NCI-H69 (cell line): ENCODE measurements at regions not wholly inside any gene's neighbourhood (a gene's known extent, or its start where the extent isn't known, plus 50 kb on each side); places are given as distances from the start of the nearest gene placed in this dataset.

Experiments
- DNase-seq: peaks from one replicate; lab custom pipeline; 2025; lab: John Stamatoyannopoulos, UW

DNA sequence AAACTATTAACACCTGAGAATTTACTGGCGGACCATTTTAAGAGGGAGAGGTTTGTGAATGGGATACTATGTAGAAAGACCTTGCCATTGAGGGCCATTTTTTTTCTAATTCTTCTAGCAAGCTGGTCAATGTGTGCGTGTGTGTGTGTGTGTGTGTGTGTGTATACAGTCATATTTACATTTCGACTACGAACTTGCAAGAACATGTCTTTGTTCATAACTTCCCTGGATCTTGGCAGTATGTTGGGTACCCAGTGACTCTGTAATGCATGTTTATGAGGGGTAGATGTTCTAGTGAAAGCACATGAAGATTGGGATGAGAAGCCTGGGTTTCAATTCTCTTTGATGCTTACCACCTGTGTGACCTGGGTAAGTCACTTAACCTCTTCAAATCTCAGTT, 133.6 kb downstream of the UBE2E3 start:
- DNase-seq, result no peak

DNA sequence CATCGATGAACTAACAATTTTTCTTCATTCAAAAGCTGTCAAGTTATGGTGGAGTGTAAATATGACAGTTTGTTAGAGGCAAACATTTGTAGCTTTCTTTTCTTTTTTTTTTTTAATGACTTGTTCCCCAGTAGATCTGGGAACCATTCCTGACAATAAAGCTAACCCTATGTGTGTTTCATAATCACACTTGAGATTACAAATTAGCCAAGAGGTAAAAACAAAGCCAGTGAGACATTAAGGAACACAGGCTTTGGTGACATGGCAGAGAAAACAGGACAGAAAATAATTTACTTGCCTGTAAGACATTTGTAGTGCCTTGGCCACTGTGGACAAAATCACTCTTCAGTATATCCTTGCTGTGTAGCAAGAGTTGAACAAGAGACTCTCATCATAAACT, 135.9 kb downstream of the UBE2E3 start:
- no peak for DNase-seq

DNA sequence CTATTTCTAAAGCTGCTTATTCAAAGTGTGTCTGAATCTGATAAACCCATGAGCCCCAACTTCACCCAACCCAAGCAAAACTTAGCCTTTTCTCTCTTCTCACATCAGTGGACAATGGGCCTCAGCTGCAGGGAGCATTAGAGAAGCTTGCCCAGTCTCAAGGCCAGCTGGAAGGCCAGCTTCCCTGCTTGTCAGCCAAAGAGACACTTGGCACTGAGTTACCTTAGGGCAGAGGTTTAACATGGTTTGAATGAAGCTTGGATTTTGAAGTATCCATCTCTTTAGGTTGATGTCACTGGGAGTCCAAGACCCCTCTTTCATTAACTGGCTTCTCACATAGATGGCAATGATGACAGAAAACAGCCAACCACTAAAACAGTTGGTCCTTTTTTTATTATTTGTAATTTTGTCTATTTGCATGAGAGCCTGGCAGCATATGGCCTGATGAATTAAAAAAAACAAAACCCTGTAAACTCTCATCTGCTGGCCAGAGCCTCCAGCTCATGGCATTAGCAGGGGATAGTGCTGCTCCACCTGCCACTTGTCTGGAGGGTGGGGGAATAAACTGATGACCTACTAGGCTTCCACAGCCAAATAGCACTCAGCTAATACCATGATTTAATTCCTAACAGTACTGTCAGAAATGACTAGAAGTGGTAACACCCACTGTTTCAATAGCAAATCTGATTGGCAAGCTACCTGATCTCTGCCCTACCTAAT, 137.0 kb downstream of the UBE2E3 start:
- DNase-seq, result peak; percentile 60

DNA sequence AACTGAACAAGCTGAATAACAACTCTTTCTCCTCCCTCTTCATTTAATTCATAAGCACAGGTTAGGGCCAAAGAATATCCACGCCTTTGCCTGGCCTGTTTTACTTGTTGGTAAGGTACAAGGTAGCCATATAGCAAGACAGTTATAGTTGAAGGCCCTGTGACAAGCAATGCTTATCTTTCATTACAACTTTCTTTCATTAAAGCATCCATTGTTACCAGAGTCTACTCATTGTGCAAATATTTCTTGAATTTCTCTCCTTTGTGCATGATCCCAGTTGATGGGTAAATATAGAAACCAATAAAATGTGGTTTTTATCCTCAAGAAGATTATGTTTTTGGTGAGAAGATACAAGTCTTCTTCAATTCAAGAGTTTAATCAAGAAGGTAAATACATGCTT, 140.2 kb downstream of the UBE2E3 start:
- DNase-seq, result no peak

DNA sequence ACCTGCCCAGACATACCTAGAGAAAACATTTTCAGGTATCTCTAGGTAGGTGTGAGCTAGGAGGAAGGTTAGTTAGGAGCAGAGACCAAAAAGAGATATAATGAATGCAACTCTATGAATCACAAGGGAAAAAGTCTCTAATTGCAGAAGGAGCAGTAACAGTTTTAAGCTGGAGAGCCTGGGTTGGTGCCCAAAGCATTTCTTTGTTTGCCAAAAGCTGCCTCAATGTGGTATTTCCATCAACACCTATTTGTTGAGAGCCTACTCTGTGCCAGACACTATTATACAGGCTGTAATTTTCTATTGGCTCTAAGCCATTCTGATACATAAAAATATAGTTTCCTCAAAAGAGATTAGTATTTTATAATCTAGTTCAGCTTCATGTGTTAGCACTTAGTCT, 141.6 kb downstream of the UBE2E3 start:
- DNase-seq, result peak; percentile 17

DNA sequence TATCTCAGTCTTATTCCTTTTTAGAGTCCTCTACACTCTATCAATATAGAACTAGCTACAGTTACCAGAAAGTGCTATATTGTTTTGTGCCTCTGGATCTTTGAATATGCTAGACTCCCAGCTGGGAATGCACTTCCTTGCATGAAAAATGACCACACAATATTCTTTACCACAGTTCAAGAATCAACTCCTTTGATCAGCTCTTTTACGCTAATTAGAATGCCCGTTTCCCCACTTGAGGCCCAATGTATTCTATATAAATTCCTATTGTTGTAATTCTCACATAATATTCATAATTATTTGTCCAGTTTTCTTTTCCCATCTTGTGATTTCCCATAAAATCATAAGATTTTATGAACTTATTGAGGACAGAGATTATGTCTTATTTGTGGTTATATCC, 142.2 kb downstream of the UBE2E3 start:
- peak; percentile 4 for DNase-seq

DNA sequence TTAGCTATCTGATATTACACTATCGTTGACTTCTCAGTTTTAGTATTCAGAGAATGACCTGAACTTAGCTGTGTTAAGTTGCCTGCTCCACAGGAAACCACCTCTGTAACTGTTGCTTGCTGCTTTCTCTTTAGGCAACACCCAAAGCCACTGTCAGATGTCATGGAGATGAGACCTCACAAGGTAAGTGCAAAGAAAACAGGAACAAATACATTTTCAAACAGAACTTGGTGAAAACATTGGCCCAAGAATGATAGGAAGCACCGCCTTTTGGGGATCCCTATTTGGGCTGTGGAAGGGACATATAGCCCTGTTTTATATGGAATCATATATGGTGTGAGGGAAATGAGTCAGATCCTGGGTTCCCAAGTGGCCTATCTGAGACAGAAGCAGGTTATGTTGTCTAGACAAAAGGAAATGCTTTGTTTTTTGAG, 143.4 kb downstream of the UBE2E3 start:
- DNase-seq, result peak; percentile 35

DNA sequence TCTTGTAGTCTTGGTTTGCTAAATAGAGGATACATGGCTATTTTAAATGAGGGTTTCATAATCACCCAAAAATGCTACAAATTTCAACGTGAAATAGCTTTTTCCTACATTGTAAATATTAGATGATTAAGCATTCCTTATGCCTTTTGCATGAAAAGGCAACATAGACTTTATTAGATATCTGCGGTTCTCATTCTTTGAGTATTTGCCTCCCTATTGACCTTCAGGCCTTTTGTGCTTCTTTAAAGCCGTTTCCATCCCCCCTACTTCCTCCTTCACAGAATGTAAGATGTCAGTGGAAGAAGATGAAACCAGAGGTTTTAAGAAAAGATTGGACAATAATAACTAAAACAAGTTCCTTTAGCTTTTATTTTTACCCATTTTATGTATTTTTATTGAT, 144.1 kb downstream of the UBE2E3 start:
- DNase-seq, result no peak

DNA sequence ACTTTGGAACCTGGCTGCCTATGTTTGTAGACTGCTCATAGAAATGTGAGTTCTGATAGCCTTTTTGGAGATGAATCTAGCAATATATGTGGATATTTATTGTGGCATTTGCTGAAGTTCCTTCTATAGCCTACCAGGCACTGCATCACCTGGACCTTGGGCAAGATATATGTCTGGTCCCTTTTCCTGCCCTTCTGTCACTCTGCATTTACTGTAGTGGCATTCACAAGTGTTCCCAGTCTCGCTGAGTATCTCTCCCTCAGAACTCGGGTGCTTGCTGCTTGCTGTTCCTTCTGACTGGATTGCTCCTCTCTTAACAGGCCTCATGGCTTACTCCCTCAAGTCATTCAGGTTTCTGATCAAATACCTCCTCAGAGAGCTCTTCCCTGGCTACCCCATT, 145.0 kb downstream of the UBE2E3 start:
- no peak for DNase-seq

DNA sequence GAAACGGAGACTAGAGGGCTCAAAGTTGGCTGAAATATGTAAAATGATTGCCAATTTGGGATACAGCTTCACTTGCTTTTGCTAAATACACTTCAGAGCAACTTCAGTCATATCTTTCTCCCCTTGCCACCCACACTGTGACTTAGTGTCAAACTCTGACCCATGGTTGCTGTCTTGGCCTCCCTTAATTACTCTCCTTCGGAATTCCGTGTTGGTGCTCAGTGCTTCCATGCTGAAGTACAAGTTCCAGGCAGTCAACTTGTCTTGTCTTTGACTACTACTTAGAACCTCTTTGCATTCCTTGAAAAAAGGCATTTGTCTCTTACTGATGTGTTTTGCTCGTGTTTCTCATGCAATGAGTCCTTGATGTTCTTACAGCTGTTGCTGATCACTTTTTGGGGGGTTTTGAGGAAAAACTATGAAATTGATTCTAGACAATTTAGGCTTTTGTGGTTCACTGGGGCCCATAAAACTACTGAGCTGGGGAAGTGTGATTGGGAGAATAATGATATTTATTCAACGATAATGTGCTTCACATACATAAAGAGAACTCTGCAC, 146.0 kb downstream of the UBE2E3 start:
- no peak for DNase-seq

DNA sequence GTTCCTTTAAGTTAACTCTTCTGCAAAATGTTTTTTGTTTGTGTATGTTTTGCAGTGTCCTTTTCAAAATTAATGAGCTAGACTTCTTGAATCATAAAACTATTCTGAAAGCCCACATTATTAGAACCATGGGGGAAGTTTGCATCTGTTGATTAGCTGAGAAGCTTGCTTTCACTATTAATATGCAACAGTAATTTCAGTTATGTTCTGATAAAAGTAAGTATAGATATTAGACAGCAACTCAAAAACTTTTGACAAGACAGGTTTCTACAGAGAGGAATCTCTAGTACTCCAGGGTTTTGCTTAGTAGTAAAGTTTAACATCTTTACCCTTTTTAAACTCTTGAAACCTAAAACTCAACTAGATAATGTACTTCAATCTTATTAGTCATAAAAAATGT, 147.8 kb downstream of the UBE2E3 start:
- DNase-seq, result no peak

DNA sequence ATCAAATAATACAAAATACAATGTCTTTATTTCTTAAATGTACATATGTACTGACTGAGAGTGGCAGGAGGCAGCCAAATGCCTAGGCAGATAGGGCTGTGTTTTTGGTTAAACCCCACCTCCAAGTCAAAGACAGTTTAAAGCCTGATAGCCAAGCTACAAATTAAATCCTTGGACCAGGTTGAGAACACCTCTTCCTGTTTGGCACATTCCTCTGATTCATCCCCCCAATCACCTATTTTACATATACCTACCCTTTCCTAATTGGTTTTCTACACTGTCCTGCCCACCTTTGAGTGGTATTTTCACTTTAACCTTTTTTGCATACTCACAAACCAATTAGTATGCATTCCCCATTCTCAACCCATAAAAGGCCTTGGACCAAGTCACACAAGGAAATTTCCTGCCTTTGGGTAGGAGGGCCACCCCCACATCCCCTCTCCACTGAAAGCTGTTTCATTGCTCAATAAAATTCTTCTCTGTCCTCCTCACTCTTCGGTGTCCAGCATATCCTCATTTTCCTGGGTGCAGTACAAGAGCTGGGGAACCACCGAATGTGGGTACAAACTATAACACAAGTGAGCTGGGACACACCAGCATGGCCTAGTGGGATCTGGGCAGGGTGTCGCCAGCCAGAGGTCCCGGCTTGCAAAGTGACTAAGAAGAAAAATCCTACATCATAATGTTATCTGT, 149.1 kb downstream of the UBE2E3 start:
- DNase-seq, result no peak

DNA sequence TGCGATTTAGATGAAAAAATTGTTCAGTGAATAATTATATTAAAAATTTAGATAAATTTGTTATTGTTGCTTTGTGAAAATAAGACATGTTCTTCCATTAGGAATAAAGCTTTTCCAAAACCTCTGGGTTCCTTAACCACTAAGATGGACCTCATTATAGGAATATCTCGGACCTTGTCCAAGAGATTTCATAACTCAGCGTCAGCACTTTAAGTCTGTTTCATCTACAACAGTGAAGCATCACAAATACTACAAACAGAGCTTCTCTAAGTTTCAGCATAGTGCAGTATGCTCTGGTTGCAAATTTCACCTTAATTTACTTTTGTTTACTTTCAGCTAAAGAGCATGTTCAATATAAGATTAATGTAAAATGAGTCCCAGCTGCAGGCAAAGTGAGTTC, 150.3 kb downstream of the UBE2E3 start:
- no peak for DNase-seq

DNA sequence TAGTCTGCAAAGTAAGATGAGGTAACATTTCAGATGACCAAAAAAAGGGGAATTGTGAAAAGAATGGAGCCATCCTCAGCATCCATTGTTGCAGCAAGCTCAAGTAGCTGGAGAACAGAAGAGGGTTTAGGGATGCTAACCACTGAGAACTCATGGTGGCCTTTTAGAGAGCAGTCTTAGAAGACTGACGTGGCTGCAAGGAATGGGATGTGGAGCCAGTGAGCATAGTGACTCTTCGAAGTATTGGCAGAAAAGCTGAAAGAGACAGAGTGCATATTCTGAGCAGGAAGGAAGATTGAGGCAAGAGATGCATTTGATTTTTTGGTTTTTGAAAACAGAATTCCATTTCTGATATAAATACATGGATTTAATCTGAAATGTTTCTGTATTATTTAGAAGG, 151.2 kb downstream of the UBE2E3 start:
- DNase-seq, result no peak

DNA sequence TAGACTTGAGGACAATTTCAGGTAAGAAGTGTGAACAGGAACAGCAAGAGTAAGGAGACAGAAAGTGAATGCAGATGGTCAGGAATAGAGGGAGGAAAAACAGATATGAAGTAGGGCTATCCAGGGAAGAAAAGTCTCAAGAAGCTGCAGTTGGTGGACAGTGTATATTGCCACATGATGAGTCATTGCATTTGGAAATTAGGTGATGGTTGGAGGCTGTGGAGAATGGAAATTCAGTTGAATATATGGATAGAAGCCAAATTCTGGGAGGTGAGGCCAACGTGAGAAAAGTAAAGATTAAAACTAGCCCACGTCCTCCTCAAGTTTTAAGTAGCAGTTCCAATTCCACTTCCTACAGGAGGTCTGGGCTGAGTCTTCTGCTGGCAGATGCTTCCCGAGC, 158.4 kb downstream of the UBE2E3 start:
- DNase-seq, result peak; percentile 37

DNA sequence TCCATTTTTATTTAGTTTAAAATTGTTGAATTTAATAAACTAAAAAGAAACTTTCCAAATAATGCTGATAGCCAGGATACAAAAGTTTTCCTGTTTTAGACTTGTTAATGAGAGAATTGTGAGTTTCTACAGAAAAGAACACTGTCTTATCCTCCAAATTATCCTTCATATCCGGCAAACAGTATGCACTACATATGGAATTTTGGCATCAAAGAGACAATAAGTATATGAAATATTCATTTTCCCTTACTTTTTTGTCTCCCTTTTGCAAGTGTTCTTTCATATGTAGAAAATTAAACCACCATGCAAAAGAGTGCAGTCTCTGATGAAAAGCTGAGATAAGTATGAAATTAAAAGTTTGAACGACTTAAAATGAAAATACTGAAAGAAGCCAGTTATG, 159.4 kb downstream of the UBE2E3 start:
- DNase-seq, result no peak

DNA sequence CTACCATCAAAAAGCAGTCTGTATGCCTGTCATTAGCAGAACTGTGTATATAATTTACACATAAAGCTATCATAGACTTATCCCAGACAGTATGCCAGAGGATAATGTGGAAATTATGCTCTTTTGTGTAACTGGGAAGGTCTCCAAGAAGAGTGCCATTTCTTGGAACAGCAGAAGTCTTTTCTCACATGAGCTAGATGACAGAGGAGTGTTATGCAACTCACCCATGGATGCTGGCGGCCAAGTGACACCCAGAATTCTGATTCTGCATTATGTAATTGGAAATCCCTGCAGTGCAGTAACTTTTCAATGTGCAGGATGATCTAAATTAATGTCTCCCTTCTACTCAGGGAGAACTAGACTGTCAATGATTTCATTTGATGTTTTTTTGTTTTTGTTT, 160.0 kb downstream of the UBE2E3 start:
- peak; percentile 93 for DNase-seq

DNA sequence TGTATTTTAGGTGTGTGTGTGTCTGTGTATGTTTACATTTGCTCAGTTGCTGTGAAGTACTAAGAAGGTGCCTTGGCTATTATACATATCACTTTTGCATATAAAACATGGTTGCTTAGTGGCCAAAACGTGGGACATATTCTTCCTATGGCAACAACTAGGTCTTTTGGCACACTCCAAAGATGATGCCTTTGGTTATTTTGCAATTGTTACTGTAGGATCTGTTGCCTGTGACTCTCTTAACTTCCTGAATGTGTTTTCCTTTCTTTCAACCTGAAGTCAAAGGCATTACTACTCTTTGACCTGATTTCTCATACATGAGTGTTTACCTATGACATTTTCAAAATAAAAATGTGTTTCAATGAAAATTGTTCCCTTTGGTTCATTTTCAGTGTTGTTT, 160.5 kb downstream of the UBE2E3 start:
- peak; percentile 23 for DNase-seq

DNA sequence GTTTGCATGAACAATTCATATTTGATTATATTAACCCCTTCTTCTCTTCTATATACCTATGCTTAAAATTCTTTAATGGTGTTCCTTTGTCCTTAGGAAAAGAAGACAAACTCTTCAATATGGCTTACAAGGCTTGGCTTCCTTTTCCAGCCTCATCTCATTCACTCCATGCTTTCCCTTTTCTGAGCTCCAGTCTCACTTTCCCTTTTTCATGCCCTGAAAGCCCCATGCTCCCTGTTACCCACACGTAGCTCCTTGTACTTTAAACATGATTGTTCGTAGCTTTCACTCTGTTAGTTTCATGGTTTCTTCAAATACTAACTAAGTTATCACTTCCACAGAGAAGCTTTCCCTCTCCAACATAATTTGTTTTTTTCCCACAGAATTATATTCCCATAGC, 161.3 kb downstream of the UBE2E3 start:
- peak; percentile 26 for DNase-seq

DNA sequence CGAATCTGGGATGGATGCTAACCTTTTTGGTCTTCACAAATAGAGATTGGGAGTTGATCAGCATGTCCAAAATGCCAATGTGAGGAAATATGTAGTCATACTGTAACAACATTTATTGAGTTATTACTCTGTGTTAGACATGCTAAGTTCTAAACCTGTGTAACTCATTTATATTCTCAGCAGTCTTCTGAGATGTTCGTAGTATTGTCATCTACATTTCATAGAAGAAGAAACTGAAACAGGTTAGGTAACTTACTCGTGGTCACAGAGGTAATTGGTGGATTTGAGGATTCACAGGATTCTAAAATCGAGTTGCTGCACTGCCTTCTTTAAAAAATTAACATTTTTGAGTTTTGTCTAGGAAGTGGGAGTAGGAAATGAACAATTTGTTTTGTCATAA, 162.1 kb downstream of the UBE2E3 start:
- no peak for DNase-seq

DNA sequence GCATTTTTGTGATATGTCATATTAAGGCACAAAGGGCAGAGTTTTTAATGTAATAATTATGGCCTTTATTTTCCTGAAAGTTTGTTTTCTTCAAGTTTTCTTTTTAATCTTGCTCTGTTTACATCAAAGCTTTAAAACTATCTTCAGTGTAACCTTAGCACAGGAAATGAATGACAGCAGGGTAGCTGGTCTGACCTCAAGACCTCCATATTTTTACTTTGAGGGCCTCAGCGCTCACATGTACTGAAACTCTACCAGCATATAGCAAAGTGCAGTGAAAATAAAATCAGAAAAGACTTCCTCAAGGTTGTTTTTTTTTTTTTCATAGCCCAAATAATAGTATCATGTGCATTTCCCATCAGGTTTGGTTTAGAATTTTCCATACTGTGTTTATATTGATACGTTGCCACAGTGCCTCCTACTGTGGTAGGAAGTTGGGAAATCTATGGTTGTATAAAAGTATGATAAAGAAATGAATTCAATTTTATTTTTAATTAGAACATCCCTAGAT, 163.4 kb downstream of the UBE2E3 start:
- no peak for DNase-seq

DNA sequence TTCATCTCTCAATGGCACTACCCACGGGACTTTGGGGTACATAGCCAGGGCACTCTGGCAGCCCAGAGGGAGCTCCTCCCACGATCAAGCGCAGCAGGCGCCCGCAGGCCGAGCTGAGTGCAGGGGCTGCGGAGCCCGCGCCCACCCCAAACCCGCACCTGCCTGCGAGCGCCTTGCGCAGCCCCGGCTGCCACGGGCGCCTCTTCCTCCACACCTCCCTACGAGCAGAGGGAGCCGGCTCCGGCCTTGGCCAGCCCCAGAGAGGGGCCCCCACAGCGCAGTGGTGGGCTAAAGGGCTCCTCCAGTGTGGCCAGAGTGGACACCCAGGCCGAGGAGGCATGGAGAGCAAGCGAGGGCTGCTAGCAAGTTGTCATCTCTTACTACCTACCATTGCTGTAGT, 165.2 kb downstream of the UBE2E3 start:
- no peak for DNase-seq

DNA sequence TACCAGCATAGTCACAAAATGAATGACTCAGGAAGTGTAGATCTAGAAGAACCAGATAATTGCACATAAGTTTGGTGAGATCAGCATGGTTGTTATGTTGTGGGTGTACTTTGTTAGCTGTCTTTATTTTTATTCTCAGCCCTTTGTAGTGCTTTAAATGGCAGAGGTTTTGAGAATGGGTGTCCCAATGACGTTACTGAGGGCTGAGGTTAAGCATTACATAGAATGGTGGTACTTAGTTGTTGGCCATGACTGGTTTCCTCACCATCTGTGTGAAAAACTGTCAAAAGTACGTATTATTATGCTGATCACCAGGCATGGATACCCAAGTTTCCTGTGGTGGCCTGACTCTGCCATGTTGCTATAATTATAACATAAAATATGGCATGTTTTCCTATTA, 165.8 kb downstream of the UBE2E3 start:
- DNase-seq, result peak; percentile 35
